GM23338 (cell line): ENCODE measurements at regions not wholly inside any gene's neighbourhood (a gene's known extent, or its start where the extent isn't known, plus 50 kb on each side); places are given as distances from the start of the nearest gene placed in this dataset.

Experiments used
- EZH2phosphoT487 ChIP-seq: fragments of 200-600 bp; sonication (generic); IDR thresholded peaks from one replicate; pipeline ENCODE4 v1.8.1; 2018; ENCODE audit warnings: antibody characterized with exemption; ENCODE audit not compliant: unreplicated experiment
- JUNB ChIP-seq: IDR thresholded peaks from one replicate; pipeline ENCODE4 v1.6.1; 2016; ENCODE audit warnings: antibody characterized with exemption; ENCODE audit not compliant: unreplicated experiment
- POLR2AphosphoS5 ChIP-seq: IDR thresholded peaks from 2 replicates; pipeline ENCODE4 v1.6.1; 2016; ENCODE audit warnings: antibody characterized with exemption, low read depth
- STAT1 ChIP-seq: IDR thresholded peaks from one replicate; pipeline ENCODE4 v1.6.1; 2016; ENCODE audit warnings: antibody characterized with exemption; ENCODE audit not compliant: unreplicated experiment
- TF ChIP-seq, protein P1 (sequence below): fragments of 250-450 bp; sonication (Bioruptor Pico); IDR thresholded peaks from 2 replicates; pipeline ENCODE4 v1.5.0; 2020; ENCODE audit warnings: mild to moderate bottlenecking, moderate library complexity
- TF ChIP-seq, protein P2 (sequence below): IDR thresholded peaks from one replicate; pipeline ENCODE4 v1.6.1; 2018; ENCODE audit warnings: antibody characterized with exemption; ENCODE audit not compliant: unreplicated experiment
- TF ChIP-seq, protein P3 (sequence below): IDR thresholded peaks from 2 replicates; pipeline ENCODE4 v1.6.1; 2016; ENCODE audit warnings: antibody characterized with exemption
- TF ChIP-seq, protein P4 (sequence below), 2 experiments: fragments of 200-600 bp in 1 of 2; sonication (generic) in 1 of 2; conservative IDR thresholded peaks; 2 replicates each; pipeline versions ENCODE4 v1.5.1 to v1.6.1; 2016 to 2017; ENCODE audit warnings: antibody characterized with exemption in 2 of 2, low read depth in 2 of 2, mild to moderate bottlenecking in 2 of 2, moderate library complexity in 1 of 2

DNA sequence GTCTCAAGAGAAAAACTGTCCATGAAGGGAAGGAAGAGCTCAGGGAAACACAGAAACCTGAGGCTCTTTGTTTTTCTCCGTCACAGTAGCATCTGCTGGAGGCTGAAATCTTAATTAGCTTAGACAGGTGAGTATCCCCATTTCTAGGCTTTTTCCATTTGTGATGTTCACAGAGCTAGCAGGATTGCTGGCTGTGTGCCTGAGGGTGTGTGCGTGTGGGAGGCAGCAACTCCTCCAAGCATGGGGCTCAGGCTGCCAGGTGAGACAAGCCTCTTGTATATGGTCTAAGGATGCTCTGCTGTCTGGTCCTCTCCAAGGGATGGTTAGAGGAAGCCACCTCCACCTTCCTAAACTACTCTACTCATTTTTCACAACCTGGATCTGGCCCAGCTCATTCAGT lies 569.9 kb downstream of the HS3ST4 start (continued):
- TF ChIP-seq, protein P1, sequence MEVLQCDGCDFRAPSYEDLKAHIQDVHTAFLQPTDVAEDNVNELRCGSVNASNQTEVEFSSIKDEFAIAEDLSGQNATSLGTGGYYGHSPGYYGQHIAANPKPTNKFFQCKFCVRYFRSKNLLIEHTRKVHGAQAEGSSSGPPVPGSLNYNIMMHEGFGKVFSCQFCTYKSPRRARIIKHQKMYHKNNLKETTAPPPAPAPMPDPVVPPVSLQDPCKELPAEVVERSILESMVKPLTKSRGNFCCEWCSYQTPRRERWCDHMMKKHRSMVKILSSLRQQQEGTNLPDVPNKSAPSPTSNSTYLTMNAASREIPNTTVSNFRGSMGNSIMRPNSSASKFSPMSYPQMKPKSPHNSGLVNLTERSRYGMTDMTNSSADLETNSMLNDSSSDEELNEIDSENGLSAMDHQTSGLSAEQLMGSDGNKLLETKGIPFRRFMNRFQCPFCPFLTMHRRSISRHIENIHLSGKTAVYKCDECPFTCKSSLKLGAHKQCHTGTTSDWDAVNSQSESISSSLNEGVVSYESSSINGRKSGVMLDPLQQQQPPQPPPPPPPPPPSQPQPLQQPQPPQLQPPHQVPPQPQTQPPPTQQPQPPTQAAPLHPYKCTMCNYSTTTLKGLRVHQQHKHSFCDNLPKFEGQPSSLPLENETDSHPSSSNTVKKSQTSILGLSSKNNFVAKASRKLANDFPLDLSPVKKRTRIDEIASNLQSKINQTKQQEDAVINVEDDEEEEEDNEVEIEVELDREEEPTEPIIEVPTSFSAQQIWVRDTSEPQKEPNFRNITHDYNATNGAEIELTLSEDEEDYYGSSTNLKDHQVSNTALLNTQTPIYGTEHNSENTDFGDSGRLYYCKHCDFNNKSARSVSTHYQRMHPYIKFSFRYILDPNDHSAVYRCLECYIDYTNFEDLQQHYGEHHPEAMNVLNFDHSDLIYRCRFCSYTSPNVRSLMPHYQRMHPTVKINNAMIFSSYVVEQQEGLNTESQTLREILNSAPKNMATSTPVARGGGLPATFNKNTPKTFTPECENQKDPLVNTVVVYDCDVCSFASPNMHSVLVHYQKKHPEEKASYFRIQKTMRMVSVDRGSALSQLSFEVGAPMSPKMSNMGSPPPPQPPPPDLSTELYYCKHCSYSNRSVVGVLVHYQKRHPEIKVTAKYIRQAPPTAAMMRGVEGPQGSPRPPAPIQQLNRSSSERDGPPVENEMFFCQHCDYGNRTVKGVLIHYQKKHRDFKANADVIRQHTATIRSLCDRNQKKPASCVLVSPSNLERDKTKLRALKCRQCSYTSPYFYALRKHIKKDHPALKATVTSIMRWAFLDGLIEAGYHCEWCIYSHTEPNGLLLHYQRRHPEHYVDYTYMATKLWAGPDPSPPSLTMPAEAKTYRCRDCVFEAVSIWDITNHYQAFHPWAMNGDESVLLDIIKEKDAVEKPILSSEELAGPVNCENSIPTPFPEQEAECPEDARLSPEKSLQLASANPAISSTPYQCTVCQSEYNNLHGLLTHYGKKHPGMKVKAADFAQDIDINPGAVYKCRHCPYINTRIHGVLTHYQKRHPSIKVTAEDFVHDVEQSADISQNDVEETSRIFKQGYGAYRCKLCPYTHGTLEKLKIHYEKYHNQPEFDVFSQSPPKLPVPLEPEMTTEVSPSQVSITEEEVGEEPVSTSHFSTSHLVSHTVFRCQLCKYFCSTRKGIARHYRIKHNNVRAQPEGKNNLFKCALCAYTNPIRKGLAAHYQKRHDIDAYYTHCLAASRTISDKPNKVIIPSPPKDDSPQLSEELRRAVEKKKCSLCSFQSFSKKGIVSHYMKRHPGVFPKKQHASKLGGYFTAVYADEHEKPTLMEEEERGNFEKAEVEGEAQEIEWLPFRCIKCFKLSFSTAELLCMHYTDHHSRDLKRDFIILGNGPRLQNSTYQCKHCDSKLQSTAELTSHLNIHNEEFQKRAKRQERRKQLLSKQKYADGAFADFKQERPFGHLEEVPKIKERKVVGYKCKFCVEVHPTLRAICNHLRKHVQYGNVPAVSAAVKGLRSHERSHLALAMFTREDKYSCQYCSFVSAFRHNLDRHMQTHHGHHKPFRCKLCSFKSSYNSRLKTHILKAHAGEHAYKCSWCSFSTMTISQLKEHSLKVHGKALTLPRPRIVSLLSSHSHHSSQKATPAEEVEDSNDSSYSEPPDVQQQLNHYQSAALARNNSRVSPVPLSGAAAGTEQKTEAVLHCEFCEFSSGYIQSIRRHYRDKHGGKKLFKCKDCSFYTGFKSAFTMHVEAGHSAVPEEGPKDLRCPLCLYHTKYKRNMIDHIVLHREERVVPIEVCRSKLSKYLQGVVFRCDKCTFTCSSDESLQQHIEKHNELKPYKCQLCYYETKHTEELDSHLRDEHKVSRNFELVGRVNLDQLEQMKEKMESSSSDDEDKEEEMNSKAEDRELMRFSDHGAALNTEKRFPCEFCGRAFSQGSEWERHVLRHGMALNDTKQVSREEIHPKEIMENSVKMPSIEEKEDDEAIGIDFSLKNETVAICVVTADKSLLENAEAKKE (CRISPR knock-in tag): no peak
- TF ChIP-seq, protein P2, sequence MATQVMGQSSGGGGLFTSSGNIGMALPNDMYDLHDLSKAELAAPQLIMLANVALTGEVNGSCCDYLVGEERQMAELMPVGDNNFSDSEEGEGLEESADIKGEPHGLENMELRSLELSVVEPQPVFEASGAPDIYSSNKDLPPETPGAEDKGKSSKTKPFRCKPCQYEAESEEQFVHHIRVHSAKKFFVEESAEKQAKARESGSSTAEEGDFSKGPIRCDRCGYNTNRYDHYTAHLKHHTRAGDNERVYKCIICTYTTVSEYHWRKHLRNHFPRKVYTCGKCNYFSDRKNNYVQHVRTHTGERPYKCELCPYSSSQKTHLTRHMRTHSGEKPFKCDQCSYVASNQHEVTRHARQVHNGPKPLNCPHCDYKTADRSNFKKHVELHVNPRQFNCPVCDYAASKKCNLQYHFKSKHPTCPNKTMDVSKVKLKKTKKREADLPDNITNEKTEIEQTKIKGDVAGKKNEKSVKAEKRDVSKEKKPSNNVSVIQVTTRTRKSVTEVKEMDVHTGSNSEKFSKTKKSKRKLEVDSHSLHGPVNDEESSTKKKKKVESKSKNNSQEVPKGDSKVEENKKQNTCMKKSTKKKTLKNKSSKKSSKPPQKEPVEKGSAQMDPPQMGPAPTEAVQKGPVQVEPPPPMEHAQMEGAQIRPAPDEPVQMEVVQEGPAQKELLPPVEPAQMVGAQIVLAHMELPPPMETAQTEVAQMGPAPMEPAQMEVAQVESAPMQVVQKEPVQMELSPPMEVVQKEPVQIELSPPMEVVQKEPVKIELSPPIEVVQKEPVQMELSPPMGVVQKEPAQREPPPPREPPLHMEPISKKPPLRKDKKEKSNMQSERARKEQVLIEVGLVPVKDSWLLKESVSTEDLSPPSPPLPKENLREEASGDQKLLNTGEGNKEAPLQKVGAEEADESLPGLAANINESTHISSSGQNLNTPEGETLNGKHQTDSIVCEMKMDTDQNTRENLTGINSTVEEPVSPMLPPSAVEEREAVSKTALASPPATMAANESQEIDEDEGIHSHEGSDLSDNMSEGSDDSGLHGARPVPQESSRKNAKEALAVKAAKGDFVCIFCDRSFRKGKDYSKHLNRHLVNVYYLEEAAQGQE: no peak
- no peak for TF ChIP-seq POLR2AphosphoS5
- TF ChIP-seq, protein P3, sequence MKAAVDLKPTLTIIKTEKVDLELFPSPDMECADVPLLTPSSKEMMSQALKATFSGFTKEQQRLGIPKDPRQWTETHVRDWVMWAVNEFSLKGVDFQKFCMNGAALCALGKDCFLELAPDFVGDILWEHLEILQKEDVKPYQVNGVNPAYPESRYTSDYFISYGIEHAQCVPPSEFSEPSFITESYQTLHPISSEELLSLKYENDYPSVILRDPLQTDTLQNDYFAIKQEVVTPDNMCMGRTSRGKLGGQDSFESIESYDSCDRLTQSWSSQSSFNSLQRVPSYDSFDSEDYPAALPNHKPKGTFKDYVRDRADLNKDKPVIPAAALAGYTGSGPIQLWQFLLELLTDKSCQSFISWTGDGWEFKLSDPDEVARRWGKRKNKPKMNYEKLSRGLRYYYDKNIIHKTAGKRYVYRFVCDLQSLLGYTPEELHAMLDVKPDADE: no peak
- TF ChIP-seq JUNB: no peak
- TF ChIP-seq, protein P4, sequence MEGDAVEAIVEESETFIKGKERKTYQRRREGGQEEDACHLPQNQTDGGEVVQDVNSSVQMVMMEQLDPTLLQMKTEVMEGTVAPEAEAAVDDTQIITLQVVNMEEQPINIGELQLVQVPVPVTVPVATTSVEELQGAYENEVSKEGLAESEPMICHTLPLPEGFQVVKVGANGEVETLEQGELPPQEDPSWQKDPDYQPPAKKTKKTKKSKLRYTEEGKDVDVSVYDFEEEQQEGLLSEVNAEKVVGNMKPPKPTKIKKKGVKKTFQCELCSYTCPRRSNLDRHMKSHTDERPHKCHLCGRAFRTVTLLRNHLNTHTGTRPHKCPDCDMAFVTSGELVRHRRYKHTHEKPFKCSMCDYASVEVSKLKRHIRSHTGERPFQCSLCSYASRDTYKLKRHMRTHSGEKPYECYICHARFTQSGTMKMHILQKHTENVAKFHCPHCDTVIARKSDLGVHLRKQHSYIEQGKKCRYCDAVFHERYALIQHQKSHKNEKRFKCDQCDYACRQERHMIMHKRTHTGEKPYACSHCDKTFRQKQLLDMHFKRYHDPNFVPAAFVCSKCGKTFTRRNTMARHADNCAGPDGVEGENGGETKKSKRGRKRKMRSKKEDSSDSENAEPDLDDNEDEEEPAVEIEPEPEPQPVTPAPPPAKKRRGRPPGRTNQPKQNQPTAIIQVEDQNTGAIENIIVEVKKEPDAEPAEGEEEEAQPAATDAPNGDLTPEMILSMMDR (conservative IDR thresholded peaks at IDR 0.05; ENCODE audit: low read depth in 2 of 2): no peak
- TF ChIP-seq STAT1: no peak
- TF ChIP-seq EZH2phosphoT487: no peak
